CD14-positive monocyte (primary cell): ENCODE measurements at regions not wholly inside any gene's neighbourhood (a gene's known extent, or its start where the extent isn't known, plus 50 kb on each side); places are given as distances from the start of the nearest gene placed in this dataset.

Experiments
- DNase-seq, 3 donors: peaks; one replicate each; pipeline ENCODE4 v3.0.0-alpha.2; 2011 to 2022
- H2AFZ ChIP-seq: 2 replicates; pipeline ENCODE4 v1.6.0; 2012; ENCODE audit warnings: mild to moderate bottlenecking, low read depth, low read length, inconsistent platforms; ENCODE audit not compliant: insufficient read depth, poor library complexity, severe bottlenecking
- H3K27ac ChIP-seq, 2 donors: 1 replicate in 1 of 2; 2 replicates in 1 of 2; pipeline ENCODE4 v1.5.1; 2012 to 2013; ENCODE audit warnings: low read length in 2 of 2, control low read depth in 1 of 2, inconsistent platforms in 1 of 2, low read depth in 1 of 2, mild to moderate bottlenecking in 1 of 2
- H3K27me3 ChIP-seq, 2 donors: one replicate each; pipeline versions ENCODE4 v1.6.0 to v1.6.1; 2011 to 2013; ENCODE audit warnings: low read length in 2 of 2; ENCODE audit not compliant: control insufficient read depth in 2 of 2, insufficient read depth in 2 of 2
- H3K36me3 ChIP-seq, 2 donors: replicated peaks in 1 of 2; 1 replicate in 1 of 2; 2 replicates in 1 of 2; pipeline versions ENCODE4 v1.5.1 to v1.6.1; 2012 to 2013; ENCODE audit warnings: low read length in 2 of 2, control low read depth in 1 of 2, inconsistent platforms in 1 of 2, mild to moderate bottlenecking in 1 of 2; ENCODE audit not compliant: insufficient read depth in 2 of 2, control insufficient read depth in 1 of 2
- H3K4me1 ChIP-seq, 2 donors: 1 replicate in 1 of 2; 2 replicates in 1 of 2; pipeline versions ENCODE4 v1.5.1 to v1.6.1; 2012 to 2013; ENCODE audit warnings: low read length in 2 of 2, control low read depth in 1 of 2, inconsistent platforms in 1 of 2, mild to moderate bottlenecking in 1 of 2, moderate library complexity in 1 of 2; ENCODE audit not compliant: insufficient read depth in 2 of 2, control insufficient read depth in 1 of 2
- H3K4me2 ChIP-seq: replicated peaks from 2 replicates; pipeline ENCODE3; 2012; ENCODE audit warnings: low read length, moderate library complexity, mild to moderate bottlenecking; ENCODE audit not compliant: poor library complexity, severe bottlenecking; ENCODE audit errors: extremely low read depth
- H3K4me3 ChIP-seq, 3 experiments: fragments of 200-600 bp in 1 of 3; sonication (generic) in 1 of 3; replicated peaks in 1 of 3; 1 replicate in 2 of 3; 2 replicates in 1 of 3; pipeline ENCODE4 v1.5.1; 2011 to 2013; ENCODE audit warnings: low read length in 3 of 3, mild to moderate bottlenecking in 3 of 3, control low read depth in 2 of 3, low read depth in 2 of 3, inconsistent platforms in 1 of 3, moderate library complexity in 1 of 3
- H3K79me2 ChIP-seq: 2 replicates; pipeline ENCODE4 v1.6.0; 2012; ENCODE audit warnings: mild to moderate bottlenecking, control low read depth, inconsistent platforms, low read length, moderate library complexity; ENCODE audit not compliant: insufficient read depth
- H3K9ac ChIP-seq: 2 replicates; pipeline ENCODE4 v1.6.0; 2017; ENCODE audit warnings: low read length, mild to moderate bottlenecking; ENCODE audit not compliant: insufficient read depth, poor library complexity, severe bottlenecking
- H3K9me3 ChIP-seq, 2 donors: replicated peaks in 1 of 2; 1 replicate in 1 of 2; 2 replicates in 1 of 2; pipeline versions ENCODE4 v1.5.1 to v1.6.1; 2012 to 2013; ENCODE audit warnings: low read length in 2 of 2, control low read depth in 1 of 2; ENCODE audit not compliant: control insufficient read depth in 1 of 2, insufficient read depth in 1 of 2
- H4K20me1 ChIP-seq: 2 replicates; pipeline ENCODE4 v1.6.0; 2012; ENCODE audit warnings: mild to moderate bottlenecking, low read length, control low read depth, moderate library complexity; ENCODE audit not compliant: insufficient read depth
- H3K27ac Mint-ChIP-seq, 7 donors: one replicate each; pipeline ENCODE4 v1.8.0; 2020; ENCODE audit warnings: mild to moderate bottlenecking in 7 of 7, mixed read lengths in 7 of 7, moderate library complexity in 6 of 7, inconsistent platforms in 2 of 7
- H3K27me3 Mint-ChIP-seq, 3 donors: one replicate each; pipeline ENCODE4 v1.8.0; 2021 to 2022; ENCODE audit warnings: low read depth in 3 of 3, mild to moderate bottlenecking in 3 of 3, mixed read lengths in 3 of 3, moderate library complexity in 3 of 3, inconsistent platforms in 1 of 3
- H3K36me3 Mint-ChIP-seq, 2 donors: one replicate each; pipeline ENCODE4 v1.8.0; 2020; ENCODE audit warnings: mixed read lengths in 2 of 2, inconsistent platforms in 1 of 2, mild to moderate bottlenecking in 1 of 2
- H3K4me1 Mint-ChIP-seq: one replicate; pipeline ENCODE4 v1.8.0; 2020; ENCODE audit warnings: mild to moderate bottlenecking, mixed read lengths
- H3K4me3 Mint-ChIP-seq, 2 donors: one replicate each; pipeline ENCODE4 v1.8.0; 2020; ENCODE audit warnings: mild to moderate bottlenecking in 2 of 2, mixed read lengths in 2 of 2, moderate library complexity in 1 of 2
- H3K9me3 Mint-ChIP-seq, 7 donors: one replicate each; pipeline ENCODE4 v1.8.0; 2020 to 2022; ENCODE audit warnings: mixed read lengths in 7 of 7, mild to moderate bottlenecking in 6 of 7, moderate library complexity in 6 of 7, inconsistent platforms in 2 of 7
- CTCF ChIP-seq: fragments of 200-600 bp; IDR thresholded peaks from one replicate; pipeline ENCODE4 v1.8.0; 2022; ENCODE audit warnings: antibody characterized with exemption, mild to moderate bottlenecking
- WGBS: methylation state at CpG from one replicate; pipeline ENCODE4 v1.1.5; 2013; ENCODE audit warnings: missing lambda C conversion rate; ENCODE audit not compliant: insufficient coverage; 5-methylcytosine and 5-hydroxymethylcytosine counted together
- intact Hi-C, 2 donors: fragments of 100-400 bp; cut with micrococcal nuclease; formaldehyde crosslinking; loops; one replicate each; pipeline versions ENCODE4 v1.15.0 to v1.15.1; 2023

GRCh38 chr15:61467823-61468222 lies 238.7 kb upstream of the RORA start:
- DNase-seq = no peak
- H4K20me1 ChIP-seq = no peaks in the 10 kb centered on the region
- H2AFZ ChIP-seq = no peak overlapping the region

GRCh38 chr15:61459785-61460707 lies 230.9 kb upstream of the RORA start:
- no peak for DNase-seq
- H3K4me3 ChIP-seq = no peak overlapping the region
- no peak overlapping the region for H2AFZ ChIP-seq
- Mint-ChIP-seq H3K36me3 (no peaks in the 10 kb centered on the region), H3K27me3 (peaks cover 0 to 2% (median 1%) of the 10 kb centered on the region in 3 donors), H3K4me1 (no peaks in the 10 kb centered on the region), H3K27ac (no peak overlapping the region), H3K4me3 (no peak overlapping the region), H3K9me3 (peaks cover 0 to 5% (median 0%) of the 10 kb centered on the region in 7 donors)
- no peaks in the 10 kb centered on the region for H3K27me3 ChIP-seq
- no peak for TF ChIP-seq CTCF
- no peaks in the 10 kb centered on the region for H4K20me1 ChIP-seq
- no peak overlapping the region for H3K9ac ChIP-seq
- no peak overlapping the region for H3K4me2 ChIP-seq
- H3K79me2 ChIP-seq = no peaks in the 10 kb centered on the region
- H3K36me3 ChIP-seq = no peaks in the 10 kb centered on the region
- H3K9me3 ChIP-seq = no peaks in the 10 kb centered on the region
- WGBS = 100% methylated on average over 4 of the region's 9 CpGs
- no peaks in the 10 kb centered on the region for H3K4me1 ChIP-seq
- H3K27ac ChIP-seq = no peak overlapping the region
- intact Hi-C loops = no loop called here

More at GRCh38 chr15:61467823-61468222, 238.7 kb upstream of the RORA start:
- H3K27ac Mint-ChIP-seq = no peak overlapping the region
- H3K4me1 ChIP-seq = no peaks in the 10 kb centered on the region
- H3K36me3 ChIP-seq = no peaks in the 10 kb centered on the region
- no peak for TF ChIP-seq CTCF
- H3K4me1 Mint-ChIP-seq = no peaks in the 10 kb centered on the region
- intact Hi-C loops = no loop called here
- peaks cover under 1 to 7% (median 2%) of the 10 kb centered on the region in 7 donors for H3K9me3 Mint-ChIP-seq
- WGBS = 40% methylated on average over 1 of the region's 2 CpGs
- no peak overlapping the region for H3K4me2 ChIP-seq
- H3K36me3 Mint-ChIP-seq = no peaks in the 10 kb centered on the region
- H3K27ac ChIP-seq = no peak overlapping the region
- no peak overlapping the region for H3K4me3 ChIP-seq
- H3K27me3 ChIP-seq = no peaks in the 10 kb centered on the region
- peaks cover 2 to 4% of the 10 kb centered on the region in 2 donors for H3K9me3 ChIP-seq
- H3K79me2 ChIP-seq = no peaks in the 10 kb centered on the region
- no peak overlapping the region for H3K9ac ChIP-seq
- no peak overlapping the region for H3K4me3 Mint-ChIP-seq
- peaks cover 0 to 3% (median 2%) of the 10 kb centered on the region in 3 donors for H3K27me3 Mint-ChIP-seq
